NCI-H526 treated with DMSO at 0.1 percent for 48 hours (cell line): ENCODE measurements at regions not wholly inside any gene's neighbourhood (a gene's known extent, or its start where the extent isn't known, plus 50 kb on each side); places are given as distances from the start of the nearest gene placed in this dataset.
A peak's percentile ranks its signal among the peaks of the same experiment; 100 is the strongest.
"Not testable (repeated sequence)": the region's sequence is repeated elsewhere in the genome, so short reads cannot be mapped to it uniquely, and the experiment has no call there.

Experiments used
- DNase-seq: peaks from one replicate; lab custom pipeline; 2025; lab: John Stamatoyannopoulos, UW

DNA sequence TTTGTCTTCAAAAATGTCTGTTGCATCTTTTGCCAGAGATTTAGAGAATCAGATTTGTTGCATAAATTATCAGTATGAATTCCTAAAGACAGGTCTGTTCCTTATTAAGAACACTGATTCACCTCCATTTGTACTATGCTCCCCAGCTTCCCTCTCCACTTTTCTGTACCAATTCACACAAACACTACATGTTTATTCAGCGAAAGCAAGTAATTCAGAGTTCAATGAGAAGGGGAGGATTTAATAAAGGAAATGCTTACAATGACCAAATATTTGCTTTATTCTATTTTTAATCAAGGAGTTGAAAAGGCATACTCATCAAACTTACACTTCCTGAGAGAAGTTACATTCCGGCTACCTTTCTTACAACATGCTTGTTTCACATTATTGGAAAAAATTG, 135.5 kb downstream of the NBPF8 start:
- not testable (repeated sequence) for DNase-seq

DNA sequence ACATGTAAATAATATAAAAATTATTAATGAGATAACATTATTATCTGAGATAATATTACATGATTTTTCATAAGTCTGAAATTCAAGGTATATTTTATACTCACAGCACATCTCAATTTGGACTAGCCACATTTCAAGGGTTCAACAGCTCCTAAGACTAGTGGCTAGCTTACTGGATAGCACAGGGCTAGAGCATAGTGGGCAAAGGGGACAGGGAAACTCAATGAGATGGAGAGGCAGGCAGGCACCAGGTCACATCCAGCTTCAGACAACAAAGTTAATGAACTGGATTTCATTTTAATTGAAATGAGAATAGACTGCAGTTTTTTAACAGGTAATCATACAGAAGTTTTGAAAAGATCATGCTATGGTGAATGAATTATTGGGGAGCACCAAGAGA, 137.4 kb downstream of the NBPF8 start:
- DNase-seq = not testable (repeated sequence)

DNA sequence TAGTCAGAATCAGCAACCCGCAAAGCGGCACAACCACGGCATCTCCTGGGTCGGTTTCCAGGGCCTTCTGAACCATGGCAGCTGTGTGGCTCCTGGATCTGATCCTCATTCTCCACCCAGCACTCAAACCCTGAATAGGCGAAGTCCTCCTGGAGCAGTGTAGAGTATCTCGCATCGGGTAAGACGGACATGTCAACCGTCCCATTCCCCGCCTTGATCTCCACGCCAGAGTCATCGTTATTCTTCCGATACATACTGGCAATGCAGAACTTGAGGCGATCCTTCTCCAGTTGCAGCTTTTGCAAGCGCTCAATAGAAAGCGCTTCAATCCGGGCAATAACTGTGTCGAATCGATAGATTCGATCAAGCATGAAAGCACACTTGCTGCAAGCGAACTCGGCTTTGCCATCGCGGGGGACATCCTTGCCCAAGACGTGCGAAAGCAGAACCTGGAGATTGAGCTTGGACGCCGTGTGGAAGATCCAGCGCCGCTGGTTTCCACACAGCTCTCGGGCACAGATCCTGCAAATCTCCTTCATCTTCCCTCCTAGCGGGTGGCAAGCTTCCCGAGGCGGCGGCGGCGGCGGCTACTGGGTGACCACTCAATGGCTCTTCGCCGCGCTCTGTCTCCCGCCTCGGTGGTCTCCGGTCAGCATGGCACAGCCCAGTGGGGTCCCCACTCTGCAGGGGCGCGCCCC, 142.9 kb downstream of the NBPF8 start:
- not testable (repeated sequence) for DNase-seq

DNA sequence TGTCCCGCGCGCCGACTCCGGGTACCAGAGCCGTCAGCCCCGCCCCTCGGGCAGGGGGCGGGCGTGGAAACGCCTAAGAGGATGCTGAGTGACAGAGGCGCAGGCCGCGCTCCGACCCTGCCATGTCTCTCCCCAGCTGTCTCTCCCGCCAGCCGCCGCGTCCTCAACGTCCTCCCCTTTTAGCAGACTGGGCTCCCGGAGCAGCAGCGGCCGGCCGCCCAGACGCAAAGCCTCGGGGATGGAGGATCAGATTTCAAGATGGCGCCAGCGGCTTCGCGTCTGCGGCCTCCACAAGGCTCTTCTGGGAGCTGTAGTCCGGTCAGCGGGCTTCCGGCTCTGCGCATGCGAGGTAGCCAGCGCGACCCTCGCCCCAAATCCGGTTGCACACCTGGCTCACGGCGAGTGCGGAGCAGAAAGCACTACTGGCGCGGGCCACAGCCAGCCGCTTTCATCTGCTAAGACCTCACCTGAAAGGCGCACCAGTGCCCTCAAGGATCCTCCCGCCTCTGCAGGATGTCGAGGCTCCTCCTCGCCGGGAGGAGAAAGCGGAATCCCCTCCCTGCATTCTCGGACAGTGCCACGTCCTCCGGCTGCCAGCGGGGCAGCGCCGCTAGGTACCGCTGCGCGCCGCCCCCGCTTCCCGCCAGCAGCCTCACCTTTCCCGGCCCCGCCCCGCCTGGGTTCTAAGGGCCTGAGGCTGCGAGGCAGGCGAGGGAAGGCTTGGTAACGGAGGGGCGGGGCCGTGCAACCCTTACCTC, 143.6 kb downstream of the NBPF8 start:
- peak; percentile 66 for DNase-seq

DNA sequence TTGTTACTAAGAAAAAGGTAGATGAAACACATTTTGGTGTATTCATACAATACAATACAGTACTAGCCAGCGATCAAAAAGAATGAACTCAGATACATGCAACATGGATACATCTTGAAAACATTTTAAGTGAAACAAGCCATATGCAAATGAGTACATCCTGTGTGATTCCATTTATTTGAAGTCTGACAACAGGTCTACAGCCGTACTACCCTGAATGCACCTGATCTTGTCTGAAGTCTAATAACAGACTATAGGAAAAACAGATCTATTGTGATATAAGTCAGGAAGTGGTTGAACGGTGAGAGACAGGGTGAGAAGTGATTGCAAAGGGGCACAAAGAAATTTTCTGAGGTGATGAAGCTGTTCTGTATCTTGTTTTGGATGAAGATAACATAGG, 146.9 kb downstream of the NBPF8 start:
- not testable (repeated sequence) for DNase-seq

DNA sequence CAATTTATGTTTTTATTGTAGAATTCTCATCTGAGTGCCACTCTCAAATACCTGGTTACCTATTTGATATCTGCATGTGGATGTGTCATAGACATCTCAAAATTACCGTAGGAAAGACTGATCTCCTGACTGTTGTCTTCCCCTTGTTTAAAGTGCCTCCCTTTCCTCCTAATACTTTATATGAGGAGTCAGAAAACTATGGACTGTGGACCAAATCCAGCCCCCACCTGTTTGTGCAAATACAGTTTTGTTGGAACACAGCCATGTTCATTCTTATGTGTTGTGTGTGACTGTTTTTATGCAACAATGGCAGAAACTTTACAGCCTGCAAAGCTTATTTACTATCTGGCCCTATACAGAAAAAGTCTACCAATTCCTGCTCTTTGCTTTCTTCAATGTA, 150.6 kb downstream of the NBPF8 start:
- DNase-seq = not testable (repeated sequence)

DNA sequence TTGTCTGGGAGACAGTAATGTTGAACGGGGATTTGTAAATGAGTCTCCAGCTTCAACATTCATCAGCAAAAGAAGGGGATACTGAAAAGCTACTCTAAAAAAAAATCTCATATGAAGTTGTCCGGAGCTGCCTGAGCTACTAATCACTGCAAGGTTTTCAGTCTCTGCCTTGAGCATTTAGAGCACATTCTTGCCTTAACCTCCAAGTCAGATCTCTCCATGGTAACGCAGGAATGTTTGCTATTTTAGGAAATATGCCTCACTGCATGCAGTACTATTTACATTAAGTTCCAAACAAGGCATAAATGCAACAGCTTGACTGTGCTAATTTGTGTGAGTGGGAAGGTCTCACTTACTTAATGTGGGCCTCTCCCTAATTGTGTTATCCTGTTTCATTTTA, 152.8 kb downstream of the NBPF8 start:
- DNase-seq = not testable (repeated sequence)

DNA sequence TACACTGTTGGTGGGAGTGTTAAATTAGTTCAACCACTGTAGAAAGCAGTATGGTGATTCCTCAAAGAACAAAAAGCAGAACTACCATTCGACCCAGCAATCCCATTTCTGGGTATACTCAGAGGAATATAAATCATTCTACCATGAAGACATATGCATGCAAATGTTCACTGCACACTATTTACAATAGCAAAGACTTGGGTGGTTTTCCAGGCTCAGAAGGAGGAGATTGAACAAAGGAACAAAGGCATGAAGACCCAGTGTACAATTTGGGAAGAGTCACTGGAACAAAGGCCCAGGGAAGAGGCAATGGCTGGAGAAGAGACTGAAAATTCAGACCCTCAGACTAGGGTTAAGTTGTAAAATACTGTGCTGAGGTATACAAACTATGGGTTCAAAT, 148.5 kb upstream of the NBPF26 start:
- DNase-seq = not testable (repeated sequence)

DNA sequence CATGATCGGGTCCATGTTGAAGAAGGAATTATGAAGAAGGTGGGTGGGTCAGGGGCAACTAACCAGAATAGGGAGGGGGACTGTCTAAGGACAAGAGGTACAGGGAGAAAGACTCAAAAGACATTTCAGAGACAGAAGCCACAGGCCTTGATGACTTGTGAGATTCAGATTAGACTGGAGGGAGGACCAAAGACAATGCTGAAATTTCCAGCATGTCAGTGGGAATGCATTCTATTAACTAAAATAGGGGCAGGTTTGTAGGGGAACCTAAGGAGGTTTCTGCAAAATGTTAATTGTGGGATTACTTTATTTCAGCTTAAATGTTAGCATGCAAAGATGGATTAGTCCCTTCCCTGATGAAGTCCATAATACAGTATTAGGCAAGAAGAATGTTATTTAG, 141.6 kb upstream of the NBPF26 start:
- DNase-seq = not testable (repeated sequence)

DNA sequence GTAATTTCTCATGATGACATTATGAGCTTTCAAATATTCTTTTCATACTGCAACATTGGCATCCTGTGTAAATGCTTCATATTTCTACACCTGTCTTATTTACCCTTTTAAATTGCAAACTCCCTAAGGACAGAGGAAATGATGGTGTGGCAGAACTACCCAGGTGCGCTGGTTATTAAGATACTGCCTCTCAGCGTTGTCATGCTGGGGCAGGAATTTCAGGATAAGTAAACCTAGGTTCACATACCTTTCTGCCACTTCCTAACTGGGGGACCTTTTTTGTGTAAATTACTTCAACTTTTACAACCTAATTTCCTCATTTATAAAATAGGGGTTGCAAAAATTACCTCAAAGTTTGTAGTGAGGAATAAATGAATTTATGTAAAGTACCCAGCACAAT, 137.7 kb upstream of the NBPF26 start:
- DNase-seq = not testable (repeated sequence)

DNA sequence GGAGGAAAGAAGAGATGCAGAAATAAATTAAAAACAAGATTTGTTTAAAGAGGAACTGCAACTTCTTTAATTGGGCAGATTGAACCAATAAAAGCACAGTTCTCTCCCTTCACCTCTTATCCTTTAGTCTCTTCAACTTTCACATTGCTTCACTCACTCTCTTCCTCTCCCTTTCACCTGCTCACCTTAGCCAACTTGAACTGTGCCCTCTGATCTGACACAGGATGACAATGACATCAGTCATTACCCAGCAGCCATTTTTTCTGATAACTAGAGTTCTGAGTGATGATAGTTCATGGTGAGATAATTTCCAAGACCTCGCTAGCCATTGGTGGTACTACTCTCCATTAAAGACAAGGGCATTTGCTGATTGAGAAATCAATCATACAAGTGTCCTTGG, 134.9 kb upstream of the NBPF26 start:
- DNase-seq = not testable (repeated sequence)

DNA sequence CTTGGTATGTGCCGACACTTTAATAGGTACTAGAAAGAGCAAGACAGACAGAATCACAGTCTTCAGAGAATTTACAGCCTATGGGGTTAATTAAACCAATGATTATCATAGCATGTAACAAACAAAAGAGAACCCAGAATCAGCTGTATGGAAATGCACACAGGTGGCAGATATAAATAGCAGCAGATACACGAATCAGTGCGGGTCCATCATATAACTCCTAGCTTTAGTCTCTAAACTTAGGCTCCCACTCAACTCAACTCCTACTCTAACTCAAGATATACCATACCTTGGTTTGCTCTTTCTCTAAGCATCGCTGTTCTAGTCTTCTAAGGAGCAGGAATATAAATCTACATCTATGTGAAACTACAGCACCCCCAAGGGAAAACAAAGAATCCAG, 132.0 kb upstream of the NBPF26 start:
- not testable (repeated sequence) for DNase-seq

DNA sequence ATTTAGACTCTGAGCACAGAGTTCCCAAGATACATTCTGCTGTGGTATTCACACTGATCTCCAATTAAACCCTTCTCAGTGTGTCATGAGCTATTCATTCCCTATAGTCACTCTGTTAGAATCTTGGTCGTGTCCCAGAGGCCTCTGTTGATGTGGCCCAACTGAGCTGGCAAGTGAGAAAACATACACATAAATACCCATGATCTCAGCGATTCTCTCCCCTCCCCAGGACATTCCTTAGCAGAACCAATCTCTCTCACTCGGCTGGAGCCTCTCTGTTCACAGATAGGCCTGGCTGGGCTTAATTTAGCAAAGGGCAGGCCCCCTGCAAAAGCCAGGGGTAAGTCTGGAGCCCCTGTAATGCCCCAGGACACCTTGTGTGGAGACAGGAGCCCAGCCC, 130.8 kb upstream of the NBPF26 start:
- not testable (repeated sequence) for DNase-seq

DNA sequence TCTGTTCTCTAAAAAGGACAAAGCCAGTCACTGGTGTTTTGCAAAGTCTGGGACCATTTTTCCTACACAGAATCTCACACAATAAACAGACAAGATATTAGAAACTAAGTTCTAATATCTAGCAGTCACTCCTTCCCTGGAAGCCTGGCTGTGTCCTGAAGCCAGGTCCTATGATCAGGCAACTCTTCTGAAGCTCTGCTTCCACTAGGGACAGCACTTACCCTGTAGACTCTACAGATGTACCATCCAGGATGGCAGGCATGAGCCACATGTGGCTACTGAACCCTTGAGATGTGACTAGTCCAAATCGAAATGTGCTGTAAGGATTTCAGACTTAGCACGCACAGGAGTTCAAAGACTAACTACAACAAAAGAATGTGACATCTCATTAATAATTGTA, 130.1 kb upstream of the NBPF26 start:
- DNase-seq = not testable (repeated sequence)

DNA sequence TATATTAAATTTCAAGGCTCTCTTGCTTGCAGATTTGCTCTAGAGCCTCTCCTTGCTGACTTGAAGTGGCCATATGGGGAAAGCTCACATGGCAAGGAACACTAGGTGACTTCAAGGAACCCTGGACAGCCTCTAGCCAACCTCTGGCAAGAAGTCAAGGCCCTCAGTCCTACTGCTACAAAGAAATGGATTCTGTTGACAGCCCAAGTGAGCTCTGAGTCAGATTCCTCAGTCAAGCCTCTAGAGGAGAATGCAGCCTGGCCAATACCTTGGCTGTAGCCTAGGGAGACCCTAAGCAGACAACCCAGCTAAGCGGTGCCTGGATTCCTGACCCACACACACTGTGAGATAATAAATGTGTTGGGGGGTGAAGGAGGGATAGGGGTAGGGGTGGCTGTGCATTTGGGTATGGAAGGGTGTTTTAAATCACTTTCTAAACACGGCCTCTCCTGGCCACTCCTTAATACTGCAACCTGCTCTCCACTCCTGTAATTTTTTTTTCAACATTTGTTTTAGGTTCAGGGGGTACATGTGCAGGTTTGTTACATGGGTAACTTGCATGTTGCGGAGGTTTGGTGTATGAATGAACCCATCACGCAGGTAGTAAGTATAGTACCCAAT, 125.3 kb upstream of the NBPF26 start:
- DNase-seq = not testable (repeated sequence)

DNA sequence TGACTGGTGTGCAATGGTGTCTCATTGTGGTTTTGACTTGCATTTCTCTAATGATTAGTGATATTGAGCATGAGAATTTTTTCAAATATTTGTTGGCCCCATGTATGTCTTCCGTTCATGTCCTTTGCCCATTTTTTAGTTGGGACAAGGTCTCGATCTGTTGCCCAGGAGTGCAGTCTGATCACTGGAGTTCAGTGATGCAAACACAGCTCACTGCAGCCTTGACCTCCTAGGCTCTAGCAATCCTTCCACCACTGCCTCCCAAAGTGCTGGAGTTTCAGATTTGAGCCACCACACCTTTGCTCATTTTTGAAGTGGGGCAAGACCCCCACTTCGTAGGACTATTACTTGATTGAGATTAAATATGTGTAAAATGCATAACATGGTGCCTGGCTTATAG, 124.2 kb upstream of the NBPF26 start:
- DNase-seq = not testable (repeated sequence)

DNA sequence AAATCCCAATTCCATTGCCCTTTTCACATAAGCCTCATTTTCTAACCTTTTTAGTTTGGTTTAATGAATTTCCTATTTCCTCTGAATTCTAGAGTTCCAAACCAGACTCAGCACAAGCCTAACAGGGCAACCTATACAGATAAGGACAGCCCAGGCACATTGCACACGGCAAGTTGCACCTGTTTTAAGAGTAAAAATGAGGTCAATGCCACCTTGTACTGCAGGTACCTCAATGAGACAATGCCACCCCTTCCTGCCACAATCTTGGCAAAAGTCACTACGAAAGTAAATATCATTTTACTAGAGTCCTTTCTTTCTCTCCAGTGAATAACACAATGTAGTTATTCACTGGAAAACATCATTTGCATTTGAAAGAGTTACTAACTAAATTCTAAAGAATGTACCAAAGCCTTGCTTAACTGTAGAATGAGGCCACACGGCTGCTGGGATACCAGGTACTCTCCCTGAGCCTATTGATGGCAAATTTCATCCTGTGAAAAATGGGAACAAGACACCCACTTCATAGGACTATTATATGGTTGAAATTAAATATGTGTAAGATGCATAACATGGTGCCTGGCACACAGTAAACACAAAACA, 123.2 kb upstream of the NBPF26 start:
- DNase-seq = not testable (repeated sequence)

DNA sequence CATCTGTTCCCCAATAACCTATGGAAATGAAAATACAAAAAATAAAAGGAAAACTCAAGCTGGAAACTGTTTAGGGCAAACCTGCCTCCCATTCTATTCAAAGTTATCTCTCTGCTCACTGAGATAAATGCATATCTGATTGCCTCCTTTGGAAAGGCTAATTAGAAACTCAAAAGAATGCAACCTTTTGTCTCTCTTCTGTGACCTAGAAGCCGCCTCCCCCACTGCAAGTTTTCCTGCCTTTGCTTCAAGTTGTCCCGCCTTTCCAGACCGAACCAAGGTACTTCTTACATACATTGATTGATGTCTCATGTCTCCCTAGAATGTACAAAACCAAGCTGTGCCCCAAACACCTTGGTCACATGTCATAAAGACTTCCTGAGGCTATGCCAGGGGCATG, 115.9 kb upstream of the NBPF26 start:
- DNase-seq = not testable (repeated sequence)

DNA sequence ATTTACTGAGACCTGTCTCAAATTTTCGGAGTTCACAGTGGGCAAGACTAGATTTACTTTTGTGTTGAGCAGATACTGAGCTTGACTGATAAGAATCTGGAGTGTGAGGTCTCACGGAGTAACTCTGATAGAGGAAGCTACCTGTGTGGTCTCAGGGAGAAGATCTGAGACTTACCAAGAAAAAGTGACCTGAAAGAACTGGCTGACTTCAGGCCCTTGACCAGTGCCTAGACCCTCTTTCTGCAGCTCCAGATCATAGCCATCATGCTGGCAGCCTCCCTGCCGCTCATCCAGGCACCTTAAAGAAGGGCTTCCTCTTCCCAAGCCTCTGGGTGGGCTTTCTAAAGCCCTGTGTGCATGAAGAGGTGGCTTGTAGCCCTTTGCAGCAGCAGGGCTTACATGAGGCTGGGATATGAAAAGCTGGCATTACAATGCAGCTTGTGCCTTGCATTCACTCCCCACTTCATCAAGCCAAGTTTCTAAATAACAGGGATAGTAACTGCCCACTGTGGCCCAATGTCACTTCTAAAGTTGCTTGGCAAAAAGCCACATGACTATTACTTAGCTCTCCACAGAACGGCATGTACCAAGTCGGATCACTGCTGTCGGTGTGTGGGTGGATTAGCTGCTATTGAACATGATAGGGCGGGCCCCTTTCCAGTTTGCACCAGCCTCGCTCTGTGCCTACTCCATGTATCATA, 115.3 kb upstream of the NBPF26 start:
- not testable (repeated sequence) for DNase-seq

DNA sequence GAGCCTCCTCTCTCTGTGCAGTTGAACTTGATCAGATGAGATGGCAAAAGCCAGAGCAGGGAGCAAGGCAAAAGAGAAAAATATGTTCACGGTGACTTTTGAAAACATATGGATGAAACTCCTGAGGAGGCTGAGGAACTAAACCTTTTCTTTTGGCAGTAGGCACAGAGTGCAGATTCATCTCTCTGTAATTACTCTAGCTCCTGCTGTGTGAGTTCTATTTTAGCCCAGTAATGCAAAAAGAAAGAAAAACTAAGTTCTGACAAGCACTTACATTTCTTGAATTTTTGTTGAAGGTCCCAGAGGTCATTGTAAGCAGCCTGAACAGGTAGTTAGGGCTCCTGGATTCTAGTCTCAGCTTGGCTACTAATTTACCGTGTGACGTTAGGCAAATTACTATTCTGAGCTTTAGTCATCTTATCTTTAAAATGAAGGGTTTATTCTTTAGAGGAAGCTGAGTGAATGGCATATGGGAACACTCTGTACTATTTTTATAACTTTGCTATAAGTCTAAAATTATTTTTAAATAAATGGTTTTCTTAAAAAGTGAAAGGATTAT, 114.7 kb upstream of the NBPF26 start:
- not testable (repeated sequence) for DNase-seq

DNA sequence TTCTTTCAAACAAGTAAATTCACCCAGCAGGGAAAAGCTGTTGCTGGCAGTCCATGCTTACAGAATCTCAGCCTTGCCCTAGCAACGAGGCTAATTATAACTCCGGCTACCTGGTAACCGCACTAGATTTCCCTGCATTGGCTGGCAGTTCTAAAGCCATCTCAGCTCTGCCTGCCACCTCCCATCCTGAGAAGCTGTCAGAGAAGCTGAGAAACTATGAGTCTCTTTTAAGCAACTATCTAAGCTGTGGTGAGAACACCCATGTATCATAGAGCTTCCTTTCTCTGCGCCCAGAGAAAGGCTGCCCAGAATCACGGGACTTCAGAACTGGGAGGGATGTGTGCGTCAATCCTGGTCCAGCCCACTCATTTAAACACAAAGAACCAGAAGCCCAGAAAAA, 113.9 kb upstream of the NBPF26 start:
- not testable (repeated sequence) for DNase-seq
